ENCODE measurements at regions not wholly inside any gene's neighbourhood (a gene's known extent, or its start where the extent isn't known, plus 50 kb on each side); places are given as distances from the start of the nearest gene placed in this dataset.

- no peaks in the 10 kb centered on the region for H3K4me1 ChIP-seq (ENCODE audit: control insufficient read depth in 5 of 5, insufficient read depth in 5 of 5, low read length in 5 of 5)
- no peak overlapping the region for H3K4me3 ChIP-seq
- no peak overlapping the region for H3K27ac ChIP-seq (ENCODE audit: low read depth in 1 of 2, low read length in 1 of 2)
- no peak for DNase-seq
- 92 to 98% methylated on average over 2 of the region's 2 CpGs for WGBS, 2 donors
- no peaks in the 10 kb centered on the region for H3K27me3 ChIP-seq (ENCODE audit: control insufficient read depth in 3 of 3, insufficient read depth in 3 of 3, low read length in 2 of 3)
- no peaks in the 10 kb centered on the region for H3K9me3 ChIP-seq (ENCODE audit: control insufficient read depth in 4 of 4, insufficient read depth in 3 of 4, low read length in 3 of 4)
- no peak overlapping the region for H3K9ac ChIP-seq (ENCODE audit: insufficient read depth in 1 of 2, low read length in 2 of 2)
- no peak for TF ChIP-seq CTCF (IDR thresholded peaks at IDR 0.05; ENCODE audit: control extremely low read depth, extremely low read depth)
- ATAC-seq (ENCODE audit: insufficient read depth, low FRiP score), result no peak
- no peaks in the 10 kb centered on the region for H3K36me3 ChIP-seq (ENCODE audit: control insufficient read depth in 4 of 4, insufficient read depth in 4 of 4, low read length in 4 of 4)
These were observed 52.5 kb upstream of the SNX2 start for GRCh38 chr5:122722341-122722740.

GRCh38 chr5:122723606-122724352 lies 51.1 kb upstream of the SNX2 start:
- Histone ChIP-seq H3K9ac (ENCODE audit: insufficient read depth in 1 of 2, low read length in 2 of 2) (no peak overlapping the region), H3K4me1 (ENCODE audit: control insufficient read depth in 5 of 5, insufficient read depth in 5 of 5, low read length in 5 of 5) (no peaks in the 10 kb centered on the region), H3K9me3 (ENCODE audit: control insufficient read depth in 4 of 4, insufficient read depth in 3 of 4, low read length in 3 of 4) (no peaks in the 10 kb centered on the region), H3K27ac (ENCODE audit: low read depth in 1 of 2, low read length in 1 of 2) (no peak overlapping the region), H3K27me3 (ENCODE audit: control insufficient read depth in 3 of 3, insufficient read depth in 3 of 3, low read length in 2 of 3) (no peaks in the 10 kb centered on the region), H3K4me3 (no peak overlapping the region), H3K36me3 (ENCODE audit: control insufficient read depth in 4 of 4, insufficient read depth in 4 of 4, low read length in 4 of 4) (no peaks in the 10 kb centered on the region)
- DNase-seq, result no peak
- ATAC-seq (ENCODE audit: insufficient read depth, low FRiP score), result no peak
- WGBS, 2 donors, result 62 to 85% methylated on average over 4 of the region's 4 CpGs
- TF ChIP-seq CTCF (IDR thresholded peaks at IDR 0.05; ENCODE audit: control extremely low read depth, extremely low read depth), result no peak

Measured in lung (tissue), 11 donors.